ENCODE measurements at regions not wholly inside any gene's neighbourhood (a gene's known extent, or its start where the extent isn't known, plus 50 kb on each side); places are given as distances from the start of the nearest gene placed in this dataset.

GRCh38 chr6:108779536-108780275 lies 68.5 kb upstream of the ARMC2 start:
- no peak for DNase-seq

- DNase-seq: no peak
These were observed 67.4 kb upstream of the ARMC2 start for GRCh38 chr6:108780784-108781183.

- DNase-seq: no peak
These were observed 66.7 kb upstream of the ARMC2 start for GRCh38 chr6:108781419-108782100.

- peak; percentile 92 to 95 for DNase-seq
These were observed 65.8 kb upstream of the ARMC2 start for GRCh38 chr6:108782179-108783041.

- DNase-seq: no peak
These were observed 62.6 kb upstream of the ARMC2 start for GRCh38 chr6:108785653-108786052.

- DNase-seq: no peak
These were observed 59.8 kb upstream of the ARMC2 start for GRCh38 chr6:108788416-108788815.

- DNase-seq: no peak
These were observed 58.7 kb upstream of the ARMC2 start for GRCh38 chr6:108789475-108789874.

GRCh38 chr6:108791700-108792099 lies 56.5 kb upstream of the ARMC2 start:
- DNase-seq: no peak

- DNase-seq: no peak
These were observed 54.5 kb upstream of the ARMC2 start for GRCh38 chr6:108793516-108794251.

- no peak for DNase-seq
These were observed 53.1 kb upstream of the ARMC2 start for GRCh38 chr6:108795122-108795521.

GRCh38 chr6:108795814-108796213 lies 52.4 kb upstream of the ARMC2 start:
- no peak for DNase-seq

GRCh38 chr6:108796875-108797274 lies 51.3 kb upstream of the ARMC2 start:
- no peak for DNase-seq

- no peak for DNase-seq
These were observed 50.1 kb upstream of the ARMC2 start for GRCh38 chr6:108797951-108798669.

All from AML-193 (cell line).